22Rv1 (cell line): ENCODE measurements at regions not wholly inside any gene's neighbourhood (a gene's known extent, or its start where the extent isn't known, plus 50 kb on each side); places are given as distances from the start of the nearest gene placed in this dataset.

Experiments
- ZFX ChIP-seq: fragments of 450-650 bp; IDR thresholded peaks from 2 replicates; pipeline ENCODE4 v1.6.1; 2017; ENCODE audit warnings: antibody characterized with exemption, borderline replicate concordance
- TF ChIP-seq, protein P1 (sequence below): fragments of 450-650 bp; IDR thresholded peaks from 2 replicates; pipeline ENCODE4 v1.5.1; 2017; ENCODE audit warnings: mild to moderate bottlenecking

DNA sequence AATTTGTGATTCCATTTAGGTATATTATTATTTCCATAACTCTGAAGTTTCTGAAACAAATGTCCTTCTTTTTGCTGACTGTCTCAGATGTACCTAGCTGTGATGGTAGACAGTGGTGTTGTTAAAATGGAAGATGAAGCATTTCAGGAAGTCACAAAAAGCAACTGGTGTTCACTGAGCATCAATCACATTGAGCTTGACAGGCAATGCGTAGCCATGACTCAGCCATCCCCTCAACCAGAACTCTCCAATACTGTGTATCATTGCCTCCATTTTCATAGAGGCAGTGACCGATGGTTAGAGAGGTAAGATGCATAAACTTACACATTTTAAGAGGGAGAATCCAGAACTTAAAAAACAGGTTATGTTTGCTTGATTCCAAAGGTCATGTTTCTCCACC, 434.0 kb downstream of the INHBA start:
- TF ChIP-seq, protein P1, sequence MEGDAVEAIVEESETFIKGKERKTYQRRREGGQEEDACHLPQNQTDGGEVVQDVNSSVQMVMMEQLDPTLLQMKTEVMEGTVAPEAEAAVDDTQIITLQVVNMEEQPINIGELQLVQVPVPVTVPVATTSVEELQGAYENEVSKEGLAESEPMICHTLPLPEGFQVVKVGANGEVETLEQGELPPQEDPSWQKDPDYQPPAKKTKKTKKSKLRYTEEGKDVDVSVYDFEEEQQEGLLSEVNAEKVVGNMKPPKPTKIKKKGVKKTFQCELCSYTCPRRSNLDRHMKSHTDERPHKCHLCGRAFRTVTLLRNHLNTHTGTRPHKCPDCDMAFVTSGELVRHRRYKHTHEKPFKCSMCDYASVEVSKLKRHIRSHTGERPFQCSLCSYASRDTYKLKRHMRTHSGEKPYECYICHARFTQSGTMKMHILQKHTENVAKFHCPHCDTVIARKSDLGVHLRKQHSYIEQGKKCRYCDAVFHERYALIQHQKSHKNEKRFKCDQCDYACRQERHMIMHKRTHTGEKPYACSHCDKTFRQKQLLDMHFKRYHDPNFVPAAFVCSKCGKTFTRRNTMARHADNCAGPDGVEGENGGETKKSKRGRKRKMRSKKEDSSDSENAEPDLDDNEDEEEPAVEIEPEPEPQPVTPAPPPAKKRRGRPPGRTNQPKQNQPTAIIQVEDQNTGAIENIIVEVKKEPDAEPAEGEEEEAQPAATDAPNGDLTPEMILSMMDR = no peak
- TF ChIP-seq ZFX = no peak
